IMR-90 (cell line): ENCODE measurements at regions not wholly inside any gene's neighbourhood (a gene's known extent, or its start where the extent isn't known, plus 50 kb on each side); places are given as distances from the start of the nearest gene placed in this dataset.

Experiments used
- ATAC-seq: fragments of 200-7000 bp; cut with Tn5 transposase; 2 replicates; pipeline ENCODE4 v1.9.1; 2020; ENCODE audit warnings: low read depth, mild to moderate bottlenecking, moderate library complexity
- BruUV-seq: library from RNA; stranded (reverse); fragments of 400-500 nt; replicated peaks from 2 replicates; lab custom pipeline; 2021; lab: Mats Ljungman, UMichigan
- CTCF ChIA-PET: fragments of 300-600 bp; formaldehyde crosslinking; extraction: SDS; loops from one replicate; lab custom pipeline; 2021; ENCODE audit warnings: antibody characterized with exemption; lab: Yijun Ruan, JAX
- POLR2A ChIA-PET: fragments of 300-600 bp; sonication (Branson Sonifier 250); formaldehyde crosslinking; loops from one replicate; lab custom pipeline; 2022; ENCODE audit warnings: antibody characterized with exemption; ENCODE audit not compliant: unreplicated experiment; lab: Charles Lee
- DNase-seq: peaks from one replicate; pipeline ENCODE4 v3.0.0; 2013
- H2AFZ ChIP-seq: replicated peaks from 2 replicates; pipeline ENCODE3; 2013; ENCODE audit warnings: low read length, mild to moderate bottlenecking; ENCODE audit not compliant: poor library complexity
- H2AK5ac ChIP-seq: 2 replicates; pipeline ENCODE4 v1.6.1; 2013; ENCODE audit warnings: low read depth, low read length, inconsistent platforms
- H2AK9ac ChIP-seq: replicated peaks from 2 replicates; pipeline ENCODE3; 2013; ENCODE audit warnings: mild to moderate bottlenecking, low read depth, low read length, moderate library complexity; ENCODE audit not compliant: poor library complexity
- H2BK120ac ChIP-seq: 2 replicates; pipeline ENCODE4 v1.6.1; 2013; ENCODE audit warnings: low read depth, low read length, inconsistent platforms
- H2BK15ac ChIP-seq: 3 replicates; pipeline ENCODE4 v1.6.1; 2013; ENCODE audit warnings: low read depth, low read length, inconsistent platforms
- H2BK20ac ChIP-seq: 2 replicates; pipeline ENCODE4 v1.6.1; 2013; ENCODE audit warnings: low read depth, mild to moderate bottlenecking, inconsistent platforms, low read length, moderate library complexity
- H2BK5ac ChIP-seq: 2 replicates; pipeline ENCODE4 v1.6.1; 2013; ENCODE audit warnings: mild to moderate bottlenecking, low read depth, low read length, inconsistent platforms; ENCODE audit not compliant: poor library complexity, severe bottlenecking
- H3K14ac ChIP-seq: replicated peaks from 2 replicates; pipeline ENCODE4 v1.6.1; 2013; ENCODE audit warnings: low read depth, low read length, inconsistent platforms
- H3K18ac ChIP-seq: 2 replicates; pipeline ENCODE4 v1.6.1; 2013; ENCODE audit warnings: low read depth, low read length, control low read depth
- H3K23ac ChIP-seq: 2 replicates; pipeline ENCODE4 v1.6.1; 2013; ENCODE audit warnings: low read depth, low read length, inconsistent platforms
- H3K27ac ChIP-seq: 2 replicates; pipeline ENCODE4 v1.5.1; 2013; ENCODE audit warnings: mild to moderate bottlenecking, control low read depth, low read length; ENCODE audit not compliant: insufficient read depth
- H3K27me3 ChIP-seq: 2 replicates; pipeline ENCODE4 v1.6.1; 2013; ENCODE audit warnings: low read length; ENCODE audit not compliant: control insufficient read depth, insufficient read depth
- H3K36me3 ChIP-seq: 2 replicates; pipeline ENCODE4 v1.6.1; 2013; ENCODE audit warnings: low read length, mixed read lengths; ENCODE audit not compliant: control insufficient read depth, insufficient read depth
- H3K4ac ChIP-seq: 2 replicates; pipeline ENCODE4 v1.6.1; 2013; ENCODE audit warnings: low read depth, low read length, inconsistent platforms
- H3K4me1 ChIP-seq: 2 replicates; pipeline ENCODE4 v1.6.1; 2013; ENCODE audit warnings: low read length, mixed read lengths; ENCODE audit not compliant: control insufficient read depth, insufficient read depth
- H3K4me2 ChIP-seq: 2 replicates; pipeline ENCODE4 v1.6.1; 2013; ENCODE audit warnings: low read depth, mild to moderate bottlenecking, control low read depth, low read length, moderate library complexity
- H3K4me3 ChIP-seq: 2 replicates; pipeline ENCODE4 v1.5.1; 2013; ENCODE audit warnings: low read depth, mild to moderate bottlenecking, control low read depth, low read length, moderate library complexity; ENCODE audit not compliant: insufficient read depth
- H3K56ac ChIP-seq: 2 replicates; pipeline ENCODE4 v1.6.1; 2013; ENCODE audit warnings: low read length, inconsistent platforms; ENCODE audit not compliant: insufficient read depth; ENCODE audit errors: extremely low read depth
- H3K79me1 ChIP-seq, 2 experiments: 2 replicates each; pipeline ENCODE4 v1.6.1; 2013; ENCODE audit warnings: low read length in 2 of 2, inconsistent platforms in 1 of 2, low read depth in 1 of 2
- H3K9ac ChIP-seq: 2 replicates; pipeline ENCODE4 v1.6.1; 2013; ENCODE audit warnings: low read depth, low read length, control low read depth
- H3K9me1 ChIP-seq: 2 replicates; pipeline ENCODE4 v1.6.1; 2013; ENCODE audit warnings: low read length, inconsistent platforms; ENCODE audit not compliant: insufficient read depth
- H3K9me3 ChIP-seq: 2 replicates; pipeline ENCODE4 v1.6.1; 2013; ENCODE audit warnings: low read length; ENCODE audit not compliant: control insufficient read depth, insufficient read depth
- H4K20me1 ChIP-seq: 2 replicates; pipeline ENCODE4 v1.6.1; 2013; ENCODE audit warnings: low read length, inconsistent platforms; ENCODE audit not compliant: insufficient read depth
- H4K5ac ChIP-seq: 2 replicates; pipeline ENCODE4 v1.6.1; 2013; ENCODE audit warnings: mild to moderate bottlenecking, low read depth, low read length, control low read depth
- H4K8ac ChIP-seq, 2 experiments: 2 replicates each; pipeline ENCODE4 v1.6.1; 2013; ENCODE audit warnings: low read depth in 2 of 2, low read length in 2 of 2, control low read depth in 1 of 2, inconsistent platforms in 1 of 2
- H4K91ac ChIP-seq: 2 replicates; pipeline ENCODE4 v1.6.1; 2013; ENCODE audit warnings: low read depth, low read length, inconsistent platforms; ENCODE audit not compliant: insufficient read depth
- CHD1 ChIP-seq: IDR thresholded peaks from 2 replicates; pipeline ENCODE4 v1.6.1; 2012; ENCODE audit warnings: low read depth, low read length, improper control_type of control experiment
- WGBS, 2 experiments: methylation state at CpG; one replicate each; pipeline versions ENCODE4 v1.1.5 to v1.1.7; 2013; ENCODE audit warnings: missing lambda C conversion rate in 2 of 2; ENCODE audit not compliant: insufficient read length in 1 of 2; ENCODE audit errors: extremely low coverage in 2 of 2; 5-methylcytosine and 5-hydroxymethylcytosine counted together
- dilution Hi-C: fragments of 300-500 bp; cut with HindIII; formaldehyde crosslinking; loops from one replicate; pipeline ENCODE4 v1.14.3; 2018; ENCODE audit warnings: low sequenced_read_pairs; ENCODE audit not compliant: unreplicated experiment
- in situ Hi-C: fragments of 300-500 bp; cut with MboI; formaldehyde crosslinking; loops from 3 replicates; pipeline ENCODE4 v1.14.3; 2019; ENCODE audit warnings: low sequenced_read_pairs, inconsistent platforms, mixed read lengths
- intact Hi-C: fragments of 100-400 bp; cut with micrococcal nuclease; formaldehyde crosslinking; loops from 2 replicates; pipeline ENCODE4 v1.10.0; 2022
- TF ChIP-seq, protein P1 (sequence below): fragments of 150-350 bp; IDR thresholded peaks from 2 replicates; pipeline ENCODE4 v1.6.1; 2016; ENCODE audit warnings: low read depth, mild to moderate bottlenecking, low read length, moderate library complexity, borderline replicate concordance

DNA sequence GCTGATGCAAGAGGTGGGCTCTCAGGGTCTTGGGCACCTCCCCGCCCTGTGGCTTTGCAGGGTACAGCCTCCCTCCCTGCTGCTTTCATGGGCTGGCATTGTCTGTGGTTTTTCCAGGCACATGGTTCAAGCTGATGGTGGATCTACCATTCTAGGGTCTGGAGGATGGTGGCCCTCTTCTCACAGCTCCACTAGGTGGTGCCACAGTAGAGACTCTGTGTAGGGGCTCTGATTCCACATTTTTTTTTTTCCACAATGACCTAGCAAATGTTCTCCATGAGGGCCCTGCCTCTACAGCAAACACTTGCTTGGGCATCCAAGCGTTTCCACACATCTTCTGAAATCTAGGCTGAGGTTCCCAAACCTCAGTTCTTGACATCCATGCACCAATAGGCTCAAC lies 657.9 kb upstream of the CT83 start:
- Histone ChIP-seq H3K14ac (no peak overlapping the region), H3K9ac (no peak overlapping the region), H2AK9ac (no peak overlapping the region), H3K23ac (no peak overlapping the region), H3K4ac (no peak overlapping the region), H2BK120ac (no peak overlapping the region), H2AFZ (no peak overlapping the region), H3K27ac (no peak overlapping the region), H4K8ac (no peak overlapping the region), H4K5ac (no peak overlapping the region), H3K36me3 (no peaks in the 10 kb centered on the region), H4K91ac (no peak overlapping the region), H3K9me1 (no peaks in the 10 kb centered on the region), H3K9me3 (no peaks in the 10 kb centered on the region; the same call in 1 of the 2 replicates), H3K4me1 (no peaks in the 10 kb centered on the region), H4K20me1 (no peaks in the 10 kb centered on the region), H2BK15ac (no peak overlapping the region), H2BK20ac (no peak overlapping the region), H3K79me1 (no peaks in the 10 kb centered on the region), H3K4me3 (no peak overlapping the region), H2BK5ac (no peak overlapping the region), H3K27me3 (no peaks in the 10 kb centered on the region), H3K18ac (no peak overlapping the region), H3K4me2 (no peak overlapping the region), H3K56ac (no peak overlapping the region), H2AK5ac (no peak overlapping the region)
- no CpG with 5 or more reads among the region's 2 CpGs for WGBS, 2 experiments
- POLR2A ChIA-PET, result no interaction called here
- dilution Hi-C loops, result no loop called here
- no TSS peak for BruUV-seq
- no peak for DNase-seq
- no peak for TF ChIP-seq CHD1
- TF ChIP-seq, protein P1, sequence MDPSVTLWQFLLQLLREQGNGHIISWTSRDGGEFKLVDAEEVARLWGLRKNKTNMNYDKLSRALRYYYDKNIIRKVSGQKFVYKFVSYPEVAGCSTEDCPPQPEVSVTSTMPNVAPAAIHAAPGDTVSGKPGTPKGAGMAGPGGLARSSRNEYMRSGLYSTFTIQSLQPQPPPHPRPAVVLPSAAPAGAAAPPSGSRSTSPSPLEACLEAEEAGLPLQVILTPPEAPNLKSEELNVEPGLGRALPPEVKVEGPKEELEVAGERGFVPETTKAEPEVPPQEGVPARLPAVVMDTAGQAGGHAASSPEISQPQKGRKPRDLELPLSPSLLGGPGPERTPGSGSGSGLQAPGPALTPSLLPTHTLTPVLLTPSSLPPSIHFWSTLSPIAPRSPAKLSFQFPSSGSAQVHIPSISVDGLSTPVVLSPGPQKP, result no peak
- no peak for ATAC-seq
- in situ Hi-C loops, result no loop called here
- intact Hi-C loops, result no loop called here
- CTCF ChIA-PET, result no interaction called here
